GM19467 (cell line): ENCODE measurements at regions not wholly inside any gene's neighbourhood (a gene's known extent, or its start where the extent isn't known, plus 50 kb on each side); places are given as distances from the start of the nearest gene placed in this dataset.

Experiments
- ATAC-seq: cut with Tn5 transposase; IDR thresholded peaks from one replicate; pipeline ENCODE4 v1.9.1; 2021; ENCODE audit warnings: mild to moderate bottlenecking, moderate library complexity; ENCODE audit not compliant: unreplicated experiment

- no peak for ATAC-seq
Measured at GRCh38 chr5:5816960-5817359, 394.5 kb downstream of the ICE1 start.

- no peak for ATAC-seq
Measured at GRCh38 chr5:5813441-5813840, 391.0 kb downstream of the ICE1 start.

DNA sequence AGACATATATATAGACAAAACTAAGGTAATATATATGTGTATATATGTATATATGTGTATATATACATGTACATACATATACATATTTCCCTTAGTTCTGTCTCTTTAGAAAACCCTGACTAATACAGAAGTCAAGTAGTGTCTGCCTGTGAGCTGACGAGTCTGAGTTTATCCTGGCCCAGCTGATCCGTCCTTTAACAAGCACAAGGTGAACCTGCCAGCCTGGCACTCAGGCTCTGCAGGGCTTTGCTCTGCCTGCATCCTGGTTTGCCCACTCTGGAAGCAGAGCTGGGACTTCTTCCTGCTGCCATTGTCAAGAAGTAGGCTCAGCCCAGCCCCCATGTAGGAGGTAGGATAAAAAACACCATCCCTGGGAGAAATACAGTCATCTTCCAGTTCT is 388.0 kb downstream of the ICE1 start:
- no peak for ATAC-seq

DNA sequence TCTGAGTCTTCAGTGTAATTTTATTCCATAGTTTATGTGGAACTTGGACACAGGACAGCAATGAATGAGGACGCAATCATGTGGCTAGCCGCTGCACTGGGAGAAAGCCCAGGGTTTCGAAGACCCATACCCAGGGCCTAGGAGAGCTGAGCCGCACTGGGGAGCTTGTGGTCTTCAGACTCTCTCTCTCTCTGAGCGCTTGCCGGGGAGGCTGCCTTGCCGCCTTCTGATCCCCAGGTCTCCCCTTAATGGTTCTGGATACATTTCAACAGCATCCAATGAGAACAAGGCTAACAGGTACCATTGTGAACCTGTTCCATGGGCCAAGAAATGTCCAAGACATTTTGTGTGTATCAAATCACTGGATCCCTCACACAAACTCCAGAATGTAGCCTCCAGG is 383.4 kb downstream of the ICE1 start:
- no peak for ATAC-seq

DNA sequence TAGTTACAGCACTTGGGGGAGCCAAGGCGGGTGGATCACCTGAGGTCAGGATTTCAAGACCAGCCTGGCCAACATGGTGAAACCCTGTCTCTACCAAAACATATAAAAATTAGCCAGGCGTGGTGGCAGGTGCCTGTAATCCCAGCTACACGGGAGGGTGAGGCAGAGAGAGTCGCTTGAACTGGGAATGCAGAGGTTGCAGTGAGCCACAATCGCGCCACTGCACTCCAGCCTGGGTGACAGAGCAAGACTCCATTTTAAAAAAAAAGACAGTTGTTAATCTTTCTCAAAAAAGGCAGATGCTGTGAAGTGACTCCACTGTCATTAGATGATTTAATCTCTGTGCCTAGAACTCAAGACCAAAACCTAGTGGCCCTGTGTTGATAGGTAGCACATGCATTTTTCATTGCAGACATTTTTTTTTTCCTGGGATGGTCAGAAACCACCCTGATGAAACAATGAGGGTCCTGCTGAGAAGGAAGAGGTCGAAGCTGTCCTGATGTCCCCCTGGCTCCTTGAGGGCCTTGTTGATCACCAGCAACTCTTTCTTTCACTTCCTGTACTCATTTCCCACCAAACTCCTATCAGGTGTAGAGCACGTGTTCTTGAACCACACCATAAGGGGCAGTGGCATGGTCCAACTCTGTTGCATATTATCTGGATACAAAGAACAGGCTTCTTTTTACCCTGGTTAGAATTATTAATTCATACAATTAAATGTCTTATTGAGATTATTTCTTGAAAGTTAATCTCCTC is 382.2 kb downstream of the ICE1 start:
- no peak for ATAC-seq

GRCh38 chr5:5800801-5801761 is 378.6 kb downstream of the ICE1 start:
- no peak for ATAC-seq

DNA sequence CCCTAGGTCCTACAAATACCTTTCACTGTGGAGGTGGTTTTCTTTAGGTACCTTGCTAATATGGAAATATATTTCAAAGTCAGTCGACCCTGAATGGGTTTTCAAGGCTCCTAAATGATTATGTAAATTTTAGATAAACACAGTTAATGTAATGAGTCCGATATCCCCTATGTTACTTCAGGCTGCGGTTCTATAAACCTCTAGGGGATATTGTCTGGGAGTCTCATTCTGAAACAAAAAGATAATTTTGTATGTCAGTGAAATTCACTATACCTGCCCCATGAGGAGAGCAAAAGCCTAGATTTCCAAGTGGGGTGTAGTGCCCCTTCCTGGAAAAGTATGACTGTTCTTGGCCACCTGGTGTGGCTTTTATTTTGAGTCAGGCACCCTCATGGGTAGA is 377.3 kb downstream of the ICE1 start:
- no peak for ATAC-seq

- ATAC-seq: no peak
Measured at GRCh38 chr5:5799229-5799628, 376.8 kb downstream of the ICE1 start.

DNA sequence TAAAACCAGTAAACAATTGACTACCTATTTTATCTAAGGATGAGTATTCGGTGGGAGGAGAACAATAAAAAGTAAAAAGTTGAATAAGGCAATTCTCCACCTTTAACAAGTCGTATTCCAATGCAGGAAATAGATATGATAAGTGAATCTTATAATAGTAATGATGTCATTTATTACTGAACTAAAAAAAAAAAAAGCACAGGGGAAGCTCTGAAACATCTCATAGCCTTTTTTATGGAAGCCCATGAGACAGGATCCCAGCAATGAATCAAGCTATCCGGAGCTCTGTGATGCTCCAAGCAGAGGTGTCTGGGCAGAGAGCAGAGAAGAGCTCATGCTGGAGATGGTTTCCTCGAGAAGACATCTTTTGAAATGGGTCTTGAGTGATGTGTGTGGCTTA is 376.0 kb downstream of the ICE1 start:
- no peak for ATAC-seq

GRCh38 chr5:5798041-5798440 is 375.6 kb downstream of the ICE1 start:
- no peak for ATAC-seq

DNA sequence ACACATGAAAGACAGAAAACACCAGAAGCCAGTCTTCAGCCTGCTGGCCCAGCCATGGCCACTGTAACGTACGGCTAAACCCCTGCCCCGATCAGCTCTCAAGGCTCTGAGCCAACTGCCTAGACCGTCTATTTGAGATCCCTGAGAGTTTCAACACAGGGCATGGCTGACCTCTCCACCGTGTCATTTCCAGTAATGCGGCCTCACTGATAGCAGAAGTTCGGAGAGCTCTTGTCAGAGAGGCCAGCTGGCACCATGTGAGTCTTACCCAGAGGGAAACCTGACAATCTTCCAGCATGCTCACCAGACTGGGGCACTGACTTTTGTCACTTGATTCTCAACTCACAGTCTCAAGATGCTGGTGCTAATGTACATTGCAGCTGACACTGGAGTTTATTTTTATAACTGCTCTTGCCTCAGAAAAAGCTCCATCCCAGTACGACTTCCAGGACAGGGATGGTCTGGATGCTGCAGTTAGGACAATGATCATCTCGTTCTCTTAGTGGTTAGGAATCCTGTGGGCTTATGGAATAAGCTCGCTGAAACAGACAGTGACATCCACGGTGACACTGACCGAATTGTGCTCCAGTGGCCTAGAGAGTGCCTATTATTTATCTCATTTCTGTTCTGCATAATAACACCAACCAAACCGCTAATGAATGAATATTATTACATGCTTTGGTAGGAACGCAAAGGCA is 372.7 kb downstream of the ICE1 start:
- no peak for ATAC-seq

DNA sequence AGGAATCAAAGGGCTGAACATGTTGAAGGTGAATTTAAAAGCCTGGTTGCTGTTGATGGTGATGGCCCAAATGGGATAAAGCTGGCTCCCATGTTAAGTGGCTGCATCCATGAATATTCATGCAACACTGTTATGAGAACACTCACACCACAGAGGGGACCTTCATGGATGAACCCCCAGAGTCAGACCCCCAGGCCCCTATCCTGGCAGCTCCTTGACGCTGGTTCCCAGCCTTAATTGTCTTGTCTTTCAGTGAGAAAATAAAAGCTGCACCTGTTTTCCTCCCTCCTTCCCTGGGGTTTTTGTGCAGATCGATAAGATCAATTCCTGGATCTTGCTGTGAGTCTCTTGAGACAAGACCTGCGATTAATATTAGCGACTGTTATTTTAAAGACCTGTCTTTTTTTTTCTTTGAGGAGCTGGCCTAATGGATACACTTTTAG is 371.7 kb downstream of the ICE1 start:
- ATAC-seq: no peak

GRCh38 chr5:5793242-5794117 is 371.0 kb downstream of the ICE1 start:
- no peak for ATAC-seq

- no peak for ATAC-seq
Measured at GRCh38 chr5:5792106-5792505, 369.6 kb downstream of the ICE1 start.

- ATAC-seq: no peak
Measured at GRCh38 chr5:5788793-5789192, 366.3 kb downstream of the ICE1 start.

DNA sequence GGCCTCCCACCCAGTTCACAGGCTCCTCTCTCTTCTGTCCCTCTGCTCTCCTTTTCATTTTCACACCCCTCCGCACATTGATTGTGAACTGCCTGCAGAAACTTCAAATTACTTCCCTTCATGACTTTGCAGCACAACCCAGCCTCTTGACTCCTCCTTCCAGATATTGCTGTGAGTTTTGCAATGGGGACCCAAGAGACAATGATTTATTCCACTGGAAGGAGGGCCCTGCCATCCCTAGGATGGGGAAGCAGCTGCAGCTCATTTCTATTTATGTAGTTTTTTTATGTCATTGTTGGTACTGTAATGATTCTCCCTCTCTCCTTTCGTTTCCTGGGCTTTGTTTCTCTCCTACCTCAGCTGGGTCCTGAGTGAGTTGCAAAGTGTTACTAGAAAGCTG is 364.9 kb downstream of the ICE1 start:
- no peak for ATAC-seq

GRCh38 chr5:5784101-5784500 is 361.6 kb downstream of the ICE1 start:
- ATAC-seq: no peak

GRCh38 chr5:5783021-5783420 is 360.5 kb downstream of the ICE1 start:
- no peak for ATAC-seq

DNA sequence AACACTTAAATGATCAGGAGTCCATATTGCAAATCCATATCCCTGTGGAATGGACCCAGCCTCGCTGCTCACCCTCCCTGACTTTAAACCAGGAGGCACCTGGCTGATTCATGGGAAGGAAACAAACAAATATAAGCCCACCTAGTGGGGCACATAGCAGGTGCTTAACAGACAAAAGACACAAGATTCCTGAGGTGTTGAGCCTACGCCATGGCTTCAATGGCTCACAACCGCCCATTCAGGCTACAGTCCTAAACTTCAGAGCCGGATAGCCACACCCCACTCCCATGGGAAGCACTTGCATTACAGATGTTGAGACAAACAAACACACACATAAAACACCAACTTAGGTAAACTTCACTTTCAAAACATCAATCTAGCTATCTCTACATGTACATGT is 359.9 kb downstream of the ICE1 start:
- ATAC-seq: no peak

- no peak for ATAC-seq
Measured at GRCh38 chr5:5781335-5781734, 358.9 kb downstream of the ICE1 start.
